GM19328 (cell line): ENCODE measurements at regions not wholly inside any gene's neighbourhood (a gene's known extent, or its start where the extent isn't known, plus 50 kb on each side); places are given as distances from the start of the nearest gene placed in this dataset.
"Not testable (repeated sequence)": the region's sequence is repeated elsewhere in the genome, so short reads cannot be mapped to it uniquely, and the experiment has no call there.

Experiments
- ATAC-seq: cut with Tn5 transposase; IDR thresholded peaks from one replicate; pipeline ENCODE4 v1.9.1; 2021; ENCODE audit warnings: mild to moderate bottlenecking, moderate library complexity; ENCODE audit not compliant: unreplicated experiment

DNA sequence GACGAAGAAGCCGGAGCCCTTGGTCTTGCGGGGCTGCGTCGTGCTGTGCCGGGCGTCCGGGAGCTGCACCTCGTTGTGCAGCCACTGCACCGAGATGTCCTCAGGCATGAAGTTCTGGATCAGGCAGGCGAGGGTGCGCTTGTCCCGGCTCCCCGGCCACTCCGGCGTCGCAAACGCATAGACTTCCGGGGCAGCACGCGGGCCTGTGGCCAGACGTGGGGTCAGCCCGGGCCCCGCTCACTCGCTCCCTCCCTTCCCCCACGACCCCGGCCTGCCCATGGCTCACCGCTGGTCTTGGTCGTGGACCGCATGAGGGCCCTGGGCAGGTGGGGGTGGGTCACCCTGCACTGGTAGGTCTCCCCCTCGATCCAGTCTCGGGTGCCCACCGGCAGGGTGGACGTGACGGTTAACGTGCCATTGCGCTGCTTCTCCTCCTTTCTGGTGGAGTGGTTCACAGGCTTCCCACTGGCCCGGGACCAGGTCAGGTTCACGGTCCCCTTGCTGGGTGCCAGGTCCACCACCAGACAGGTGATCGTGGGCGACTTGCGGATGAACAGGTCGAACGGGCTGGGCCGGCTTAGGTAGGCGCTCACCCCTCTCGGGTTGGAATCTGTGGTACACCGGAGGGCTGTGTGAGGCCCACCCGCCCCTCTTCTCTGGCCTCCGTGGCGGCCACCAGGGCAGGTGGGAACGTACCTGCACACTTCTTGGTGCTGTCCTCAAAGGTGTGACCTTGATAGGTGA lies 74.0 kb downstream of the TMEM121 start:
- ATAC-seq = not testable (repeated sequence)

DNA sequence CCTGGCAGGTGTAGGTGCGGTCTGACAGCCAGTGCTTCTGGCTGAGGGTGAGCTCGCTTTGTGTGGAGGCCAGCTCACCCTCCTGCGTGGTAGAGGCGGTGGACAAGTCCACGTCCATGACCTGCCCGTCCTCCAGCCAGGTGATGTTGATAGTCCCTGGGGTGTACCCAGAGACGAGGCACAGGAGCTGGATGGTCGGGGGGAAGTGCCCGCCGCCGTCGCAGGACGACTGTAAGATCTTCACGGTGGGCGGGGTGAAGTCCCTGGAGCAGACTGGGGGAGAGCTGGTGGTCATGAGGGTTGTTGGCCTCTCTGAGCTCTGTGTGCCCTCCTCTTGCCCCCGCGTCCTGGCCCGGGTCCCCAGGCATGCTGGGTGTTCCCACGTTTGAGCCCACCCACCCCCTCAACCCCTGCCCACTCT lies 74.6 kb downstream of the TMEM121 start:
- no peak for ATAC-seq

DNA sequence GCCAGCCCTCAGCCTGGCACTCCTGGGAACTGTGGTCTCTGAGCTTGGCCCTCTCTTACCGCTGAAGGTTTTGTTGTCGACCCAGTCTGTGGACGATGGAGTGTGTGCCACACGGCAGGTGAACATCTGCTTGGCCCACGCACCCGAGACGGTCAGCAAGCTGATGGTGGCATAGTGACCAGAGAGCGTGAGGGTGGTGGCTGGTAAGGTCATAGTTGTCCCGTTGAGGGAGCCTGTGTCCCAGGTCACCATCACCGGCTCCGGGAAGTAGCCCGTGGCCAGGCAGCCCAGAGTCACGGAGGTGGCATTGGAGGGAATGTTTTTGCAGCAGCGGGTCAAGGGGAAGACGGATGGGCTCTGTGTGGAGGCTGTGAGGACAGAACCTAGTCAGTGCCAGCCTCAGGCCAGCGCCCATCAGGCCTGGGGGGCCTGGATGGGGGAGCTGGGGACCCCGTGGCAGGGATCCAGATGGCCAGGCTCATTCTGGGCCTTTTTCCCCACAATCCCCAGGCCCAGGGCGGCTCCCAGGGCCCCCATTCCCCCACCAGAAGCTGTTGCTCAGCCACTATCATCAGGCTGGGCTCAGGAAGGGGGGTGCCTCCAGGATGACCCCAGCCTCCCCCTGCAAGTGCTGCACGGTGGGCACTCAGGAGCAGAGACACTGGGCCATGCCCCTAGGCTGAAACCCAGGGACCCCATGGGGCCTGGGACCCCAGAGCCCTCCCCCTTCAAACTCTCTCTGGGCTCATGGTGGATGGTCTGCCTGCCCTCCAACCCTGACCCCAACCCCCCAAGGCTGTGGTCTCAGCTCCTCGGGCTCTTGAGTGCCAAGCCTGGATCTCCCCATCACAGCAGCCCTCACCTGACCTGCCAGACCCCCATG lies 75.2 kb downstream of the TMEM121 start:
- no peak for ATAC-seq

DNA sequence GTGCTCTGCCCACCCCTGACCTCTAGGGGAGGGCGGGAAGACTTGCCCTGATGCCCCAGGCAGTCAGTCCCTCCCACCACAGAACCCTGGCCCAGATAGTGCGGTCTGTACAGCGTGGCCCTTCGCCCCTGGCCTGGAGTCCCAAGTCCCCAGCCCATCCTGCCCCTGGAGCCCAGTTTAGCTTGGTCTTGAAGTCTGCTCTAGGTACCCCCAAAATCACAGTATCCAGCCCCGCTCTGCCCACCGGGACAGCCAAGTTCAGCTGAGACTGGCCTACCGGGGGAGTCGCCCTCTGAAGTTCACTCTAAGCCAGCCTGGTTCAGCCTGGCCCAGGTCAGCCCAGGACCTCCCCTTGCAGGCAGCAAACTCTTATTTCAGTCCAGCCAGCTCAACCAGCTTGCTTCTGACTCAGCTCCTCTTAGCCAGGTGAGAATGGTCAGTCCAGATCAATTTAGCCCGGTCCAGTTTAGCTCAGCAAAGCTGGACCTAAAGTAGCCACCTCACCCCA lies 75.9 kb downstream of the TMEM121 start:
- ATAC-seq = no peak

GRCh38 chr14:105602799-105603793 lies 76.7 kb downstream of the TMEM121 start:
- ATAC-seq = no peak

GRCh38 chr14:105604531-105605463 lies 78.4 kb downstream of the TMEM121 start:
- ATAC-seq = not testable (repeated sequence)

- no peak for ATAC-seq
Observed at GRCh38 chr14:105605464-105606304, 79.3 kb downstream of the TMEM121 start.

- ATAC-seq = not testable (repeated sequence)
Observed at GRCh38 chr14:105606305-105606975, 80.1 kb downstream of the TMEM121 start.

- ATAC-seq = not testable (repeated sequence)
Observed at GRCh38 chr14:105607025-105607424, 80.6 kb downstream of the TMEM121 start.

GRCh38 chr14:105614987-105615386 lies 88.6 kb downstream of the TMEM121 start:
- ATAC-seq = not testable (repeated sequence)

DNA sequence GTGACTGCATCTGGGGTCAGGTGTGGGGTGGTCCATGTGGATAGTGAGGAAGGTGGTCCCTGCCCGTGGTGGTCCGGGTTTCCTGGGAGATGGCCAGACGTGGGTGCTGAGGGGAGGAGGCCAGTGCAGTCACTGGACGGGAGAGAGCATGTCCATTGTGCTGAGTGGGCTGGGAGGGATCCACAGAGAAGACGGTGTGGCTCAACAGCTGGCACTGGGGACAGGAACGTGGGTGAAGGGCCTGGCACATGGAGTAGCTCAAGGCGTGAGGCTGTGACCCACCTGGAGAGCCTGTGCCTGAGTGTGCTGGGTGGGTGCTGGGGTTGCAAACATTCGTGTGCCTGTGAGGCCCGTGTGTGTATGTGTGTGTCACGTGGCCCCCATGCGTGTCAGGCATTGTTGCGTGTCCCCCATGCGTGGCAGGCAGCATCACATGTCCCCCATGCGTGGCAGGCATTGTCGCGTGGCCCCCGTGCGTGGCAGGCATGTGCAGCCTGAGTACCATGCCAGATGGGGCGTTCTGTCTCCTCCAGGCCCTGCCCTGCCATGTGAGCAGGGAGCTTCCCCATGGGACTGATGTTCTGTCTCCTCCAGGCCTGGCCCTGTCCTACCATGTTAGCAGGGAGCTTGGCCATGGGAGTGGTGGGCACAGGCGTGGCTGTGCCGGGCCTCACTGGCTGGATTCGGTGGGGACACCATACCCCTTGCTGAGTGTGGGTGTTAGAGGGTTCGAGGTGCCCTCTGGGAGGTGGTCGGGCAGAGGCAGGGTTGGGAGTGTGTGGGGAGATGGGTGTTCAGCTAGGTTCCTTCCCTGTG lies 89.8 kb downstream of the TMEM121 start:
- not testable (repeated sequence) for ATAC-seq

- ATAC-seq = no peak
Observed at GRCh38 chr14:105616802-105617192, 90.4 kb downstream of the TMEM121 start.

DNA sequence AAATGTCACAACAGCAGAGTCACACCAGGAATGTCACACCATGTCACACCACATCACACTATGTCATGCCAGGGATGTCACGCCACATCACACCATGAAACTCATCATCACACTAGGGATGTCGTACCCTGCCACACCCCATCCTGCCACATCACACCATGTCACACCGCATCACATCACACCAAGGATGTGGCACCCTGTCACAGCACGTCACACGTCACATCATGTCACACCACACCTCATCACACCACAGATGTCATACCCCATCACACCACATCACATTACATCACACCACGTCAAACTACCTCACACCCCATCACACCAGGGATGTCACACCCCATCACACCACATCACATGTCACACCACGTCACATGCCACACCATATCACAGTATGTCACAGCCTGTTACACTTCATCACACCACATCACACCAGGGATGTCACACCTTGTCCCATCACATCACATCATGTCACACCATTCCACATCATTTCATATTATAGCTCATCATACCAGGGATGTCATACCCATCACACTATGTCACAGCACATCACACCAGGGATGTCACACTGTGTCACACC lies 90.9 kb downstream of the TMEM121 start:
- ATAC-seq = no peak

- not testable (repeated sequence) for ATAC-seq
Observed at GRCh38 chr14:105617805-105618204, 91.4 kb downstream of the TMEM121 start.

DNA sequence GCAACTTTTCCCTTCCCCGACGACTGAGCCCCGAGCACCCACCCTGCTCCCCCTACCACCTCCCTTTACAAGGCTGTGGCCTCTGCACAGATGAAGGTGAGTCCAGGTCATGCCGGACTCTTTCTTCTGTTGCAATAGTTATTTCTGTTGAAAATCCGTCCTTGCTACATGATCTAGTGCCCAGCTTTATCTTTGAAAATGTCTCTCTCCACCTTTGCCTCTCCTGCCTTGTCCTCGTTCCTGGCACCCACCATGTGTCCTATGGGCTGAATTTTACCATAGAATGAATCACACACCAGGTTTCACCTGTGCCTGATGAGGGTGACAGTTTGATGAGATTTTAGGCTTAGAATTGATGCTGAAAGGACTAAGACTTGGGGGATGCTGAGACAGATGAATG lies 92.9 kb downstream of the TMEM121 start:
- ATAC-seq = not testable (repeated sequence)

DNA sequence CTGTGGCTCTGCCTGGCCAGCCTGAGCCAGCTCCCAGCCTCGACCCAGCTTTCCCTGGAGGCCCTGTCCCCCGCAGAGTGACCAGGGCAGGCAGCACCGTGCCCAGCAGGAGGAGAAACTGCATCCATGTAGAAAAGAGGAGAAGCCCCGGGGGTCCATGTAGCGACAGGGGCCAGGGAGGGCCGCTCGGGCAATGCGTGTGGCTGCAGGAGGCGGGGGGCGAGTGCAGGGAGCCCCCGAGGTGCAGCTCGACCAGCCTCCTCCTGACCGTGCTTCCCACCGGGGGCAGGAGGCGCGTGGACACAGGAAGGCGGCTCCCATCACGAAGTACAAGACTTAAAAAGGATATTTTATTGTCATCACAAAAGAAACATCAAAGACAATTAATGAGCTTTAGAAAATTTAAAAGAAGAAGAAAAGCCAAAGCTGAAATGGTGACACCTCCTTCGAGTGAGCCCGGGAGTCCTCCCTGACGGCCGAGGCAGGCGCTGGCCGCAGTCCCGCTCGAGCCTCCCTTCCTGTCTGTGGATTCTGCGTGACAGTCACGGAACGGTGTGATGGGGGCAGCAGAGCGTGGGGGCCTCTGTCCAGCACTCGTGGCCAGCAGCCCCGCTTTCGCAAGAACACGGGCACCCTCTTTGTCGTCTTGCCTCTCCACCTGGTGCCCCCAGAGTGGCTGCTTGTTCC lies 93.9 kb downstream of the TMEM121 start:
- not testable (repeated sequence) for ATAC-seq
